HepG2 (cell line): ENCODE measurements at regions not wholly inside any gene's neighbourhood (a gene's known extent, or its start where the extent isn't known, plus 50 kb on each side); places are given as distances from the start of the nearest gene placed in this dataset.

Experiments
- ATF7 ChIP-seq, 2 experiments: fragments of 450-650 bp in 1 of 2; sonication (generic) in 1 of 2; formaldehyde crosslinking in 1 of 2; IDR thresholded peaks; 2 replicates each; pipeline versions ENCODE4 v1.4.0 to v1.6.1; 2016 to 2020; ENCODE audit warnings: antibody characterized with exemption in 1 of 2, mild to moderate bottlenecking in 1 of 2, missing genetic modification reagents in 1 of 2
- E2F2 ChIP-seq: sonication (generic); formaldehyde crosslinking; IDR thresholded peaks from 2 replicates; pipeline ENCODE4 v1.4.0; 2020; ENCODE audit warnings: missing genetic modification reagents, borderline replicate concordance
- ERF ChIP-seq: IDR thresholded peaks from 2 replicates; pipeline ENCODE4 v1.6.1; 2018; ENCODE audit warnings: missing biosample characterization, missing genetic modification reagents
- IKZF4 ChIP-seq: sonication (generic); formaldehyde crosslinking; IDR thresholded peaks from 2 replicates; pipeline ENCODE4 v1.5.1; 2020; ENCODE audit warnings: borderline replicate concordance, mild to moderate bottlenecking, low read depth, missing genetic modification reagents; ENCODE audit errors: not compliant biosample characterization
- IRF9 ChIP-seq: sonication (generic); formaldehyde crosslinking; IDR thresholded peaks from 2 replicates; pipeline ENCODE4 v1.8.0; 2022; ENCODE audit warnings: missing genetic modification reagents, mild to moderate bottlenecking, borderline replicate concordance
- NFYC ChIP-seq: IDR thresholded peaks from 2 replicates; pipeline ENCODE4 v1.6.1; 2016; ENCODE audit warnings: missing genetic modification reagents, missing compliant biosample characterization
- NONO ChIP-seq, 2 experiments: fragments of 450-650 bp in 1 of 2; sonication (generic) in 1 of 2; formaldehyde crosslinking in 1 of 2; IDR thresholded peaks in 1 of 2; conservative IDR thresholded peaks in 1 of 2; 2 replicates each; pipeline versions ENCODE4 v1.6.1 to v1.8.0; 2017 to 2022; ENCODE audit warnings: mild to moderate bottlenecking in 1 of 2, missing genetic modification reagents in 1 of 2, moderate library complexity in 1 of 2
- SRSF1 ChIP-seq: fragments of 200-400 bp; formaldehyde crosslinking; optimal IDR thresholded peaks from 2 replicates; pipeline ENCODE3; 2017; ENCODE audit warnings: mild to moderate bottlenecking, low read depth, low read length, moderate library complexity
- ZNF138 ChIP-seq: sonication (generic); formaldehyde crosslinking; IDR thresholded peaks from 2 replicates; pipeline ENCODE4 v1.5.0; 2020; ENCODE audit warnings: mild to moderate bottlenecking, low read depth, missing genetic modification reagents
- ZNF3 ChIP-seq: IDR thresholded peaks from 2 replicates; pipeline ENCODE4 v1.7.0; 2017; ENCODE audit warnings: inconsistent platforms
- ZNF44 ChIP-seq: sonication (generic); formaldehyde crosslinking; IDR thresholded peaks from 2 replicates; pipeline ENCODE4 v1.5.1; 2020; ENCODE audit warnings: mild to moderate bottlenecking, missing genetic modification reagents
- ZNF460 ChIP-seq: sonication (generic); formaldehyde crosslinking; IDR thresholded peaks from 2 replicates; pipeline ENCODE4 v1.5.1; 2020; ENCODE audit warnings: missing genetic modification reagents, mild to moderate bottlenecking, borderline replicate concordance
- ZSCAN30 ChIP-seq: sonication (generic); formaldehyde crosslinking; IDR thresholded peaks from 2 replicates; pipeline ENCODE4 v1.5.0; 2020; ENCODE audit warnings: mild to moderate bottlenecking, missing genetic modification reagents
- TF ChIP-seq, protein P1 (sequence below): sonication (generic); formaldehyde crosslinking; IDR thresholded peaks from 2 replicates; pipeline ENCODE4 v1.4.0; 2020; ENCODE audit warnings: missing genetic modification reagents, borderline replicate concordance
- TF ChIP-seq, protein P2 (sequence below): sonication (generic); formaldehyde crosslinking; IDR thresholded peaks from 2 replicates; pipeline ENCODE4 v1.8.1; 2023; ENCODE audit warnings: mild to moderate bottlenecking, missing genetic modification reagents, borderline replicate concordance
- TF ChIP-seq, protein P3 (sequence below): sonication (generic); formaldehyde crosslinking; IDR thresholded peaks from 2 replicates; pipeline ENCODE4 v1.8.1; 2023; ENCODE audit warnings: mild to moderate bottlenecking, moderate library complexity, missing genetic modification reagents

GRCh38 chr10:33507662-33508425 is 173.4 kb upstream of the NRP1 start (continued):
- TF ChIP-seq ZNF460 (CRISPR knock-in tag), result no peak; the same call in 1 of the 2 replicates
- 0 out of 2 replicates have a peak, but pooled peaks have one; percentile 10 for TF ChIP-seq NFYC (CRISPR knock-in tag)
- TF ChIP-seq IRF9 (CRISPR knock-in tag), result no peak
- no peak for TF ChIP-seq ZNF3
- no peak for TF ChIP-seq NONO (IDR thresholded peaks at IDR 0.05)
- TF ChIP-seq NONO (CRISPR knock-in tag; conservative IDR thresholded peaks at IDR 0.05), result peak; percentile 57
- no peak for TF ChIP-seq E2F2 (CRISPR knock-in tag)
- peak; percentile 79; the same call in 1 of the 2 replicates for TF ChIP-seq ERF
- no peak for TF ChIP-seq ZNF138
- TF ChIP-seq, protein P1, sequence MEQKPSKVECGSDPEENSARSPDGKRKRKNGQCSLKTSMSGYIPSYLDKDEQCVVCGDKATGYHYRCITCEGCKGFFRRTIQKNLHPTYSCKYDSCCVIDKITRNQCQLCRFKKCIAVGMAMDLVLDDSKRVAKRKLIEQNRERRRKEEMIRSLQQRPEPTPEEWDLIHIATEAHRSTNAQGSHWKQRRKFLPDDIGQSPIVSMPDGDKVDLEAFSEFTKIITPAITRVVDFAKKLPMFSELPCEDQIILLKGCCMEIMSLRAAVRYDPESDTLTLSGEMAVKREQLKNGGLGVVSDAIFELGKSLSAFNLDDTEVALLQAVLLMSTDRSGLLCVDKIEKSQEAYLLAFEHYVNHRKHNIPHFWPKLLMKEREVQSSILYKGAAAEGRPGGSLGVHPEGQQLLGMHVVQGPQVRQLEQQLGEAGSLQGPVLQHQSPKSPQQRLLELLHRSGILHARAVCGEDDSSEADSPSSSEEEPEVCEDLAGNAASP (CRISPR knock-in tag), result peak; percentile 90
- TF ChIP-seq ZSCAN30, result no peak
- no peak for TF ChIP-seq IKZF4
- TF ChIP-seq SRSF1, result no peak
- TF ChIP-seq, protein P2, sequence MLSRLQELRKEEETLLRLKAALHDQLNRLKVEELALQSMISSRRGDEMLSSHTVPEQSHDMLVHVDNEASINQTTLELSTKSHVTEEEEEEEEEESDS (CRISPR knock-in tag), result no peak
- TF ChIP-seq ATF7 (IDR thresholded peaks at IDR 0.05), result no peak
- TF ChIP-seq ATF7 (CRISPR knock-in tag; IDR thresholded peaks at IDR 0.05), result no peak; the same call in 1 of the 2 replicates
- TF ChIP-seq, protein P3, sequence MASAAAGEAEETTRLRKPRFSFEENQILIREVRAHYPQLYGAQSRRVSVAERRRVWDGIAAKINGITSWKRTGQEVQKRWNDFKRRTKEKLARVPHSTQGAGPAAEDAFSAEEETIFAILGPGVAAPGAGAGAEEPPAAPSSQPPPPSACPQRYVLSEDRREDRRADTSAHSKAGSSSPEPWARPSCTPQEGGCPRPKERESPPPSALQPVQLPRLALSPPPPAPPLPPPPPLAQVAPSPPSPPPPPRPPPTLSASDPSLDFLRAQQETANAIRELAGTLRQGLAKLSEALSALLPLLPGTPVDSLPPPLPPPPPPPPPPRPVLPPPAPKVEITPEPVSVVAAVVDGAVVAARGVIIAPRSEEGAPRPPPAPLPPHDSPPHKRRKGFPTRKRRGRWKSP (CRISPR knock-in tag), result no peak
- TF ChIP-seq ZNF44 (CRISPR knock-in tag), result peak; percentile 54; the same call in 1 of the 2 replicates
